ENCODE measurements at regions not wholly inside any gene's neighbourhood (a gene's known extent, or its start where the extent isn't known, plus 50 kb on each side); places are given as distances from the start of the nearest gene placed in this dataset.

GRCh38 chr10:8296734-8297101, 242.2 kb downstream of the GATA3 start:
- TF ChIP-seq CTCF (IDR thresholded peaks at IDR 0.05) (no peak), POLR2AphosphoS5 (IDR thresholded peaks at IDR 0.05) (no peak), POLR2A (IDR thresholded peaks at IDR 0.05) (no peak)
